Hematopoietic multipotent progenitor cell treated with erythropoietin and hydrocortisone succinate and interleukin-3 and kit ligand, for 15 days (in vitro differentiated cells): ENCODE measurements at regions not wholly inside any gene's neighbourhood (a gene's known extent, or its start where the extent isn't known, plus 50 kb on each side); places are given as distances from the start of the nearest gene placed in this dataset.

Experiments used
- DNase-seq: peaks from one replicate; pipeline ENCODE4 v3.0.0-alpha.2; 2015; ENCODE audit warnings: low spot score

GRCh38 chr2:15808204-15808910 lies 132.0 kb upstream of the MYCN start:
- DNase-seq: no peak

DNA sequence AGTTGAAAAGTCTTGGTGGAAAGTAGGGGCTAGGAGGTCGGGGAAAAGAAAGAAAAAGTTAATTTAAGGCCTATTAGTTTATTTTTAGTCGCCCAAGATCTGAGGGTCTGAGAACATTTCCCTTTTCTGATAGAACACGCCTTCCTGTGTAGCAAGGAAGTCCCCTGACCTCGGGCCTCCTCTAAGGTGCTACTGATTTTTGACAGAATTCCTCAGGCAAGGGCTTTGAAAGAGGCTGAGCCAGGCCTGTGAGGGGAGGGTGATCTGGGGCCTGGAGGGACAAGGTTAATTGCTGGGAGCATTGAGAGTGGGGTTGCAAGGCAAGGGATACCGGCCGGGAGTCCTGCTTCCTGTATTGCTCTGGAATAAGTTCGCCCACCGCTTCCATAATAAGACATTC lies 131.4 kb upstream of the MYCN start:
- DNase-seq: no peak

DNA sequence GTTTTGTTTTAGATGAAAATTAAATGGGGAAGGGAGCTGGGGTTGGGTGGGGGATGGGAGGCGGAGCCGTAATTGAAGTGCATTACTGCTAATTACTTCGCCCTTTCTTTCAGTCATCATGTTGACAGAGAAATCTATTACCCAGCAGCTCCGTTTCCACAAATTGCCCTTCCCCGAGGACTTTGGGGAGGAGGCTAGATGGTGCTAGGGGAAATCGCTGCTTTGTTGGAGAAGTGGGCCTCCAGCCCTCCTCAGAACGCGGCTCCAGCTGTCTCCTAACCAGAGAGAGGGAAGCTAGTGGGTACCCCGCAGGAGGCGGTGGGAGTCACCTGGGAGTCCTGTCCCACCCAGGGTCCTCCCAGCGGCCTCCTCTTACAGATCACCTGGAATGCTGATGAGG lies 130.9 kb upstream of the MYCN start:
- no peak for DNase-seq

- DNase-seq: no peak
Measured at GRCh38 chr2:15810477-15811150, 129.7 kb upstream of the MYCN start.

GRCh38 chr2:15811367-15811766 lies 129.0 kb upstream of the MYCN start:
- no peak for DNase-seq

DNA sequence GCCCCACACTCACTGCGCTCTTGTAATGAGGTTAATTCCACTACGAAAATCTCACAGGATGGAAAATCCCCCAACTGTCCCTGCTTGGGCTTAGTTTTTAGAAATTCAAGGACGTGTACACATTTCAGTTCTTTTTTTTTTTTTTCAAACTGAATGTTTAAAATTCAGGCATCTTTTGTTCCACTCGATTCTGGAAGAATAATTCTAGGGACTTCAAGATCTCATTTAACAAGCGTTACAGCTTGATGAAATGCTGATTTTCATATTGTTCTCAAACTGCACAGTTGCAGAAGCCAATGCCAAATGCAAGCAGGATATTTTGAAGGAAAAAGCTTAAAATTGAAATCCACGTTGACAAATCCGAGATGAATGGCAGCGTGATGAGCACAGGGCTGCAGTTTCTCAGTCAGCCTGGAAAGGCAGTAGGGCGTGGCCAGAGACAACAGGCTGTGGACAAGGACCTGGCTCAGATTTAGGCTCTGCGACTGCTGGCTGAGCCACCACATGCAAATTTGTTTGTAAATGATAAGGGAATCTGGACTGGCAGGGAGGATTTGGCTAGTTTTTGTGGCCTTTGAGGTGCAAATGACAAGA lies 128.1 kb upstream of the MYCN start:
- no peak for DNase-seq

GRCh38 chr2:15813481-15814266 lies 126.7 kb upstream of the MYCN start:
- no peak for DNase-seq

DNA sequence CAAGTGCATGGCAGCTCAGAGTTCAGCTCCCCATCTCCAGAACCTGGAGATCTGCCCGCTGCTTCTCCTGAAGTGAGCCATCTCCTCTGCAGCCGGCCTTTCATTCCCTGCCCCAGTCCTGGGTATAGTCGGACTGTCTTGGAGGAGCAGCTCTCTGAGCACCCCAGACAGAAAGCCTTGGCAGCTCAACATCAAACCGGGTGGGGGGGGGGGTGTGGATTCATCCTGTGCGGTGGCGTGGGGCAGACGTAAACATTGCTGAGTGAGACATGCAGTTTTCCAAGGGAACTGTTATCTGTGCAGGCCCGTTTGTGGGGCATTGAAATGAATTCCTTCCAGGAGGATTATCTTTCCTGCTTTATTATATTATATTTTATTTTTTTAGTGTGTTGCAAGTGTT lies 125.9 kb upstream of the MYCN start:
- DNase-seq: no peak

GRCh38 chr2:15814946-15815345 lies 125.4 kb upstream of the MYCN start:
- DNase-seq: no peak

DNA sequence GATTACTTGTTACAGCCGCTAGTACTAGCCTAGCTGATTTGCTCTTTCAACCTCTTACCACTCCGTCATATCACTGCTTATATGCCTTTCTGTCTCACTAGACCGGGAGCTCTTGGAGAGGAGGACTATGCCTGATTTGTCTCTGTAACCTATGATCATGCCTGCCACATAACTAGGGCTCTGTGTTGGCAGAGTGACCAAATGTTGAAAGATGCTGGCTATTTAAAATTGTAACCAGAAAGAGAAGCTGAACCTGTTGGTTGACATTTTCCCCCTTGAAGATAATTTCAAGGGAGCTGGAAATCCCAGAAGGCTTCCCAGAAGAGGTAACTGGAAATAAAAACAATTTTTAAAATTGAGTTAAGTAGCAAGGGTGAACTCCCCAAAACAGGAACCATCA lies 124.1 kb upstream of the MYCN start:
- no peak for DNase-seq

GRCh38 chr2:15816674-15817406 lies 123.5 kb upstream of the MYCN start:
- no peak for DNase-seq

DNA sequence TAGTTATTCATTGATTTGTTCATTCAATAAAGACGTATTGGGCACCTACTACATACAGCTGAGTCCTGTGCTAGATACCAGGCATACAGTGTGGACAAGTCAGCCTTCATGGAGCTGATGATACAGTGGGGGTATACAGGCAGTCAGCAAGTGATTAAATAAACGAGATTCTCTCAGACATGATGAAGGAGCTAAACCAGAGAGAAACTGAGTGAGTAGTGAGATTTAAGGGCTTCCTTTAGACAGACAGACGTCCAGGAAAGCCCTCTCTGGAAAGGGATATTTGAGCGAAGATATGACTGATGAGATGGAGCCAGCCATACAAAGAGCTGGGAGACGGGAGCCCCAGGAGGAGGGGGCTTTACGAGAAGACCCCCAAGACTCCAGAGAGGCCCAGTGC lies 122.6 kb upstream of the MYCN start:
- DNase-seq: no peak

GRCh38 chr2:15818318-15818753 lies 122.0 kb upstream of the MYCN start:
- DNase-seq: no peak

- DNase-seq: no peak
Measured at GRCh38 chr2:15818881-15819280, 121.5 kb upstream of the MYCN start.

DNA sequence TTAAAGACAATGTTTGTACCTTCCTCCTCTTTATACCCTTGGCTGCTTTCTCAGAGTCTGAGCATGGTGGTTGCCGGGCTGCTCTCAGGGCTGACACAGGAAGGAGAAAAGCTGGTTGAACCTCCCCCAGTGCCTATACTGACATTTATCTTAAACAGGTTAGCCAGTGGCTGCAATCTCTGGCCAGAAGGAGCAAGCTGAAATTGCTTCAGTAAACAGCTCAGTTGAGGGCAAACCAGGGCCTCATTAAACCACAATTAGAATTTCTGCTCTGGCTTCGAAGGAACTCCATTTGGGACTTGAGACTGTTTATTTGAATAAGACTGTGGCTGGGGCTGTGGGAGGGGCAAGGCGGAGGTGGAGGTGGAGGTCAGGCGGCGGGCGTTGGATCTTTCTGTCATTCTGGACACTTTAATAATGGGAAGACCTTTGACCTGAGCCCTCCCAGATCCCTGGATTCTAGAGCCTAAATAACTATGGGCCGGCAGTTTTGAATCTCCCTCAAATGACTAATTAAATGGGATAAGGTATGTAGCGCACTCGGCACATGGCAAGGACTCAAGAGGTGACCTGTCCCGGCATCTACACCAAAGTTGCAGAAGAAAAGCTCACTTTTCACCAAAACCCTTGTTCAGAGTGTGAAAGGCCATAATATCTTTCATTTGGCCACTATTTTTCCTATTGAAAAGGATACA lies 120.6 kb upstream of the MYCN start:
- no peak for DNase-seq

DNA sequence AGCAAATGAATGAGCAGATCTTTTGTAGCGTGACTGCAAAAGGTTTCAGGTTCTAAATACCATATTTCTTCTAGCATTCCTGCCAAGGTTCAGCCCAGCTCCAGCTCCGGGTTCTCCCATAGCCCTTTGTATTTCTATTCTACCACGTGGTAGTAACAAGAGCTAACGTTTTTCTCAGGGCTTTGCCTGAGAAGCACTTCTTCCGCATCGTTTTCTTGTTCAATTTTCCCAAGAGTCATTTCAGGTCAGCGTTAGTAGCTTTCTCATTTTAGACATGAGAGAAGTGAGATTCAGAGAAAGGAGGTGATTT lies 120.1 kb upstream of the MYCN start:
- DNase-seq: no peak

- no peak for DNase-seq
Measured at GRCh38 chr2:15820927-15821326, 119.4 kb upstream of the MYCN start.

DNA sequence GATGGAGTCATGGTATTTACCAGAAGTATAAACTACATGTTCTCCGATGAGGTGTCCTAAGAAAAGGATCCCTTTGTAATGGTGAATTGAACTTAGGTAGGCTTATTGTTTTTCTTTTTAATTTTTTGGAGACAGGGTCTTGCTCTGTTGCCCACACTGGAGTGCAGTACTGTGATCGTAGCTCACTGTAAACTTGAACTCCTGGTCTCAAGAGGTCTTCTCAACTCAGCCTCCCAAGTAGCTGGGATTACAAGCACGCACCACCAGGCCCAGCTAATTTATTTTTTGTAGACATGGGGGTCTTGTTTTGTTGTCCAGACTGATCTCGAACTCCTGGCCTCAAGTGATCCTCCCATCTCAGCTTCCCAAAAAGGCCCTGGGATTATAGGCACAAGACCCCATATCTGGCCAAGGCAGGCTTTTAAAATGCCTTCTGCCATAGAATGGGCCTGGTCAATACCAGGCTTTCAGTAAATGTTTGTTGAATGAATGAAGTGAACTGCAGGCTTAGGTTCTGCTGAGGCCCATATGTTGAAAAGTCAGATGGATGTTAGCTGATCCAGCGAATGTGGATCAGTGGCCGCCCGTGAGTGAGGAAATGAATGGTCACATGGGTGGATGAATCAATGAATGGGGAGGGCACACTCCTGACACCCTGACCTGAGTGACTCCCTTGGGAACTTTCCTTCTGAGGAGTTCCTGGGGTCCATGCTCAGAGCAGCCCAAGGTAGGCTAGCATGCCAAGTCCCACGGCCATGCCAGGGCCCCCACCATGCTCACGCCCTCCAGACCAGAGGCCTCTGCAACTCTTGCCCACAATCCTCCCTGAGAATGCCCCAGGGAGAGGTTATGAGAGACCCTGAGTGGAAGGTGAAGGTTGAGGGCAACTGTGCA lies 118.0 kb upstream of the MYCN start:
- no peak for DNase-seq

GRCh38 chr2:15823459-15824396 lies 116.6 kb upstream of the MYCN start:
- no peak for DNase-seq
